DMS79 (cell line): ENCODE measurements at regions not wholly inside any gene's neighbourhood (a gene's known extent, or its start where the extent isn't known, plus 50 kb on each side); places are given as distances from the start of the nearest gene placed in this dataset.
"Not testable (repeated sequence)": the region's sequence is repeated elsewhere in the genome, so short reads cannot be mapped to it uniquely, and the experiment has no call there.

Experiments
- DNase-seq: peaks from one replicate; lab custom pipeline; 2025; lab: John Stamatoyannopoulos, UW

DNA sequence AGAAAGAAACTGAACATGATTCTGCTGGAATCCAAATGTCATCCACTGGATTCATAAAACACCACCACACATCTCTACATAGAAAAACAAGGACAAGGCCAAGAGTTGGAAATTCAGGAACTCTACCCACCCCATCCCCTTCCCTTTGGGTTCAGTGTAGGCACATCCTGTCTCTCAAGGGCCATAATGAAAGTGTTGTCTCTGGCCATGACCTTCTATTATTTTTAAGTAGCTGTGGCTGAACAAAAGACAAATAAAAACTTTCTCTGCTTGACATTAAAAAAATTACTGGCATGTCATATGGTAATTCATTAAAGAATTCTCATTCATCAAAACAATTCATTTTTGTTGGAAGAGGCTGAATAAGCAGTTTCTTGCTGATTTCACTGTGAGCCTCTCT lies 54.9 kb upstream of the ZBTB18 start:
- DNase-seq: no peak

DNA sequence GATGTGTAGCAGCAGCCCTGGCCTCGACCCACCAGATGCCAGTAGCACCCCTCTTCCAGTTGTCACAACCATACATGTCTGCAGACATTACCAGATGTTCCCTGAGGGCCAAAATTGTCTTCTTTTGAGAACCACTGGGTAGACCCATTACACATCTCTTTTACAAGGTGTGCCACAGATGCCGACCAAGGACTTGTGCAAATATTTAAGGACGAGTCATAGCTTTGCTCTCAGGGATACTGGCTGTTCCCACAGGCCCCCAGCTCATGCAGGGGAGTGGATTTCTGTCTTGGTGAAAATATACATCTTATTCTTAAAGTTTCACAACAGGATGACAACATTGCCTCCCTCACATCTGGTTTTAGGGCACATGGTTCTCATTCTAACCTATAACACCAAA lies 59.4 kb upstream of the ZBTB18 start:
- DNase-seq: no peak

DNA sequence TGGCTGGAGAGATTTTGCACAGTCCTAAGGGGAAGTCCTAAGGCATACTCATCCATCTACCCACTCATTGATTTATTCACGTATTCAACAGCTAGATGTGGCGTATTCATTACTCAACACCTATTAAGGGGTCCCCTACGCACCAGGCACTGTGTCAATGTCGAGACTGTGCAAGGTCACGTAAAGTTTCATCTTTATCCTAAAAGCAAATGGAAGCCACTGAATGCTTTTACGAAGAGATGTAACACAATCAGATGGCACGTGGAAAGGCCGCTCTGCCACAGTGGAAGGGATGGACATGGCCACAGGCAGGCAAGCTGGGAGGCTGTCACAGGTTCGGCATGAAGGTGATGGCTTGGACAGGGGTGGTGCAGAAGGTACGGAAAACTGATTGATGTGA lies 66.3 kb upstream of the ZBTB18 start:
- DNase-seq: no peak

DNA sequence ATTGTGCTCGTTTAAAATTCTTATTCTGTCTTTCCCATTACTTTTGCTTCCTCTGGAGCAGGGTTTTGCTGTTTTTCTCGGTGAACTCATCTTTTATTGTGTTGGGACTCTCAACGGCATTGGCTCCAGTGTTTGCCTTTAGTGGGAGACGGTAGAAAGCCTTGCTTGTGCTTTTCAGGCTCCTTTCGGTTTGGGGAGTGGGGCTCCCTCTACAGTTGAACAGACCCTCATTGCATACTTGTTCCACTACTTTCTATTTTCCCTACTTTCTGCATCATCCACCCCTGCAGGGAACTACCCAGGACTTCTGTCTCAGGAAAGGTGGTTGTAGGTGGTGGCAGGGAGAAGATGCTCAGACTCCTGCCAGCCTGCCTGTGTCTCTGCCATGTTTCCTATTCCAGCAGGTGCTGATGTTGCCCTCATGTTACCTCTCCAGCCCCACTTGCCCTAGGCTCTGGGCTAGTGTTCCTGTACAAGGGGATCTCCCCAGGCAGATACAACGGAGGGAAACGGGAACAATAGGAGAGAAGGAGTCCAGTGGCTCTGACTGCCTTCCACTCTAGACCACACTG lies 68.5 kb upstream of the ZBTB18 start:
- no peak for DNase-seq

DNA sequence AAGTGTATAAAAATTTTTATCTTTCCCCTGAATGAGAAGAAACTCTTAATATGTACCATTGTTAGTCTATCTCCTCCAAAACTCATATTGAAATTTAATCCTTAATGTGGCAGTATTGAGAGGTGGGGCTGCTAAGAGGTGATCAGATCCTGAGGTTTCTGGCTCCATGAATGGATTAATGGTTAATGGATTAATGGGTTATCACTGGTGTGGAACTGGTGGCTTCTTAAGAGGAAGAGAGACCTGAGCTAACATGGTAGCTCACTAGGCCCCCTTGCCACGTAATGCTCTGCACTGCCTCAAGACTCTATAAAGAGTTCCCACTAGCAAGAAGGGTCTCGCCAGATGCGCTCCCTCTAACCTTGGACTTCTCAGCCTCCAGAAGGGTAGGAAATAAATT lies 70.6 kb upstream of the ZBTB18 start:
- DNase-seq: no peak

DNA sequence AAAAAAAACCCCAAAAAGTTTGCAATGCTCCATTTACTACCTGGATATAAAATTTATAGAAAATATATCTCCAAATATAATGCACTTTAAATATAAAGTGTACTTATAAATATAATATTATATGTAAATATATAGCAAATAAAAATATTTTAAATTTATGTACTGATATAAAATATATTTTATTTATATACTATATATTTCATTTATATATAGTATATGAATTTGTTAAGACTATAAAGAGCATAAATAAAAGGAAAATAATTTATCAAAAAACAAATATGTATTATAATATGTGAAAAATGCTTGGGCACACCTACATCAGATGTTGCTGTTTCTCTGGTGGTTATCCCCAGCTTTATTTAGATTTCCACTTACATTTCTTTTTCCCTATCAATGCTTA lies 71.0 kb upstream of the ZBTB18 start:
- DNase-seq: no peak

DNA sequence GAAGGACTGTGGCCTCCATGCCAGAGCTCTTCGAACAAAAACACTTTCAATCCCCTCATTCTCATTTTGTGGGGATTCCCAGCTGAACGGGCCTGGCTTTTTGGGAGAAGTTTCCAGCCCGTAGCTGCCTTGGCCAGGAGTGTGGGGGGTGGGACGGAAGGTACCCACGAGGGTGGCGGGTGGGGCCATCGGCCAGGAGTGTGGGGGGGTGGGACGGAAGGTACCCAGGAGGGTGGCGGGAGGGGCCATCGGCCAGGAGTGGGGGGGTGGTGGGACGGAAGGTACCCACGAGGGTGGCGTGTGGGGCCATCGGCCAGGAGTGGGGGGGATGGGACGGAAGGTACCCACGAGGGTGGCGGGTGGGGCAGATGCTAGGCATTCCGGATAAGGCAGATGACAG lies 71.7 kb upstream of the ZBTB18 start:
- no peak for DNase-seq

DNA sequence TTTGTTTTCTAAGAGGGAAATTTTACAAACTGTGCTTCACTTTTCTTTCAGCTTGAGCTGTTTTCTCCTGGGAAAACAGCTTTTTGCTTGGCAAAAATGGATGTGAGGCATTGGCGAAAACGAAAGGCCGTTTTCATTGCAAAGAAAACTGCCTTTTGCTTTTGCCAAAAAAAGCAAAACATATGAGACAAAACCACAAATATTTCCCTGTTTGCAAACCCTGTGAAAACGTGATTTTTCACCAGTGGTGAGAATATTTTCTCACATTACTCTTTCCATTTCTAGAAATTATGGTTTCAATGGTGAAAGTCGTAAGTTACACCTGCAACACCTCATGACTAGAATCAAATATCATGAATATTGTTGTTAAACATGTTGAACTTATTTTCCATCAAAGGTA lies 74.0 kb upstream of the ZBTB18 start:
- no peak for DNase-seq

DNA sequence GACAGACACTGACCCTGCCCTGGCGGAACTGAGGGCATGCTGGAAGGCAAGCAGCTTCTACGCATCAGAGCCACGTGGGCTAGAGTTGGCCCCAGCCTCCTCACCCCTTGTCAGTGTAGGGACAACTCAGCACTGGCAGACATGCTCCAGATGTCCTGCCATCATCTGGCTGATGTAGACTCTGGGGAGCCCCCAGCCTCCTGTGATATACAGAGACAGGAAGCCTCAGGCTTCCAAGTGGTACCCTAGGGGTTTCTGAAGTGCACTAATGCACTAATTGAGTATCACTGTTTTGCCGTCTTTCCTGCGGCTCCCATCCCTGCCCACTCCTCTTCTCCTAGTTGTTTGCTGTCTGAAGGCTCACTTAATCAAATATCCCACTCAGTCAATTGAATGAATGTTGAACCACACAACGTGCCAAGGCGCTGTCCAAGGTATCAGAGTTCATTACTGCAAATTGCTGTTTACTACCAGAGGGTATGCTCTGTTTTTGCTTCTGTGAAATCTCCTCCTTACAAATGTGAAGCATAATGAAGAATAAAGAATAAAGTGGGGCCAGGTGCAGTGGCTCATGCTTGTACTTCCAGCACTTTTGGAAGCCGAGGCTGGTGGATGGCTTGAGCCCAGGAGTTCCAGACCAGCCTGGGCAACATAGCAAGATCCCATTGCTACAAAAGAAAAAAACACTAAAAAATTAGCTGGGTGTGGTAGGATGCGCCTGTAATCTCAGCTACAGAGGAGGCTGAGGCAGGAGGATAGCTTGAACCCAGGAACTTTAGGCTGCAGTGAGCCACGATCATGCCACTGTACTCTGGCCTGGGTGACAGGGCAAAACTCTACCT lies 76.4 kb upstream of the ZBTB18 start:
- DNase-seq: no peak

DNA sequence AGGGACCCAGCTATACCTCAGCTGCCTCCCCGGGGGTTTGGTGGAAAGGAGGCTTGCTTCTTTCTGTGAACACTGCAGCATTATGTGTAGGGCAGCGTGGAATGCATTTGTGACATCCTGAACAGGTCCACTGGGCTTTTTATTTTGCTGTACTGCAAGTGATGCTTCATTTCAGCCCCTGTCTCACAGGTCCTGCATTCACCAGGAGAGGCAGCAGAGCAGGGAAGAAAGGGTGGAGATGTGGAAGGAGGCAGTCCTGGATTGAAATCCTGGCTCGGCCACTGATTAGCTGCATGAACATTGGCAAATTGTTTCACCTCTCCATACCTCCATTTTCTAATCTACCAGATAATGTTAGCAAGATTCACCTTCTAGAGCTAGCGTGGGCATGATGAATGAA lies 77.9 kb upstream of the ZBTB18 start:
- no peak for DNase-seq

DNA sequence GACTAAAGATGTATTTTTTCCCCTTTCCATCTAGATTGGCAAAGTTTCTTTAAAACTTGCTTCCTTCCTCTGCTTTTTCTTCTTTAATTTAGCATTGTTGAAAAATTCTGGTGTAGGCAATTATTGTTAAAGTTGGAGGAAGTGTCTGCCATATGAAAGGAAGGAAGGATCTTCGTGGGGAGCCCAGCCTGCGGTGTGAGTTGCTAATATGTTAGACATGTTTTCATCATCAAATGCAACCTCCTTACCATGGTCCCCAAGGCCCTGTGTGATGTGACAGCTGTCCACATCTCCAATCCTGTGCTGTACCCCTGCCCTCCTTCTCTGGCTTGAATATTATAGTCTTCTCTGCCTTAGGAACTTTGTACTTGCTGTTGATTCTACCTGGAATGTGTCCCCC lies 81.0 kb upstream of the ZBTB18 start:
- DNase-seq: no peak

DNA sequence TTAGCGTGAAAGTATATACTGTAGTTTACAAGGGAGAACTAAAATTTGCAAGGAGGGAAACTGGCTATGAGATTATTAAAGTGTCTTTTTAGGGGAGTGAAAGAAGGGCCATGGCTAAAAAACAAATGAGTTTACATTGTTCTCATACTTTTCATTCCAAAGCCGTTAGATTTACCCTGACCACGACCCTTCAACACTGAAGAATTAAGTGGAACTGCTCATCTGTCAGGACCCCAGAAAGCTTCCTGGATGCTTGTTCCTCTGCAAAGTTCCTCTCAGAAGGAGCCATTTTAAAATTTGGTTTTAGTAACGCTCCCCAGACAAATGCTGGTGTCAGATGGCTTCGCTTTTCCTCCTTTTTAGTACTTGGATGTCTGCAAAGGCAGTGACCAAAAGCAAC lies 82.7 kb upstream of the ZBTB18 start:
- no peak for DNase-seq

DNA sequence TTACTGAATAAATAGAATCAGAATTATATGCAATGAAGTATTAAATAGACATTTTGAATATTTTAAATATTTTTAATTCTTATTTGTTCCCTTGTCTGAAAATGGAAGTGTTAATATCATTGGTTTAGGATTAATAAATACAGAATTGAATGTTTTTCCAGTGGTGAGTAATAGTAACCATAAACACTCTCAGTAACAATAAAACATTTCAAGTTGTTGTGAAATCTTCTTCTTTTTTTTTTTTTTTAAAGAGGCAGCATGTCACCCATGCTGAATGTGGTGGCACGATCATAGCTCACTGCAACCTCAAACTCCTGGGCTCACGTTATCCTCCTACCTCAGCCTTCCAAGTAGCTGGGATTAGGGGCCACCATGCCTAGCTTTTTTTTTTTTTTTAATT lies 86.2 kb upstream of the ZBTB18 start:
- DNase-seq: no peak

DNA sequence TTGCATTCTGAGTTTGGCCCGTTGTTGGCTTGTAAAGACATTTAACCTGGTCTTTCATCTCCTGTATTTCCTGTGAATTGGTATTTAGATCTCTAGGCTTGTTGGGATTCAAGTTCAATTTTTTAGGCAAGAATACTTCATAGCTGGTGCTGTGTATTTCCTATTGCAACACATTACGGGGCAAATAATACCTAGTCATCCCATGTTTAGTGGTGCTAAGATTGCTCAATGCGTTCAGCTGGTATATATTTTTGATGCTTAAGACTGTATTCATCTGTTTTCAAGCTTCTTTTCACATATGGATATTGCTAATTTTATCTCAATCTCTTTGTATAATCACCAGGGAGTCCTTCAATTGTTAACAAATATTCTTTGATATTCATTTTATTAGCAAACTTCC lies 87.5 kb upstream of the ZBTB18 start:
- no peak for DNase-seq

DNA sequence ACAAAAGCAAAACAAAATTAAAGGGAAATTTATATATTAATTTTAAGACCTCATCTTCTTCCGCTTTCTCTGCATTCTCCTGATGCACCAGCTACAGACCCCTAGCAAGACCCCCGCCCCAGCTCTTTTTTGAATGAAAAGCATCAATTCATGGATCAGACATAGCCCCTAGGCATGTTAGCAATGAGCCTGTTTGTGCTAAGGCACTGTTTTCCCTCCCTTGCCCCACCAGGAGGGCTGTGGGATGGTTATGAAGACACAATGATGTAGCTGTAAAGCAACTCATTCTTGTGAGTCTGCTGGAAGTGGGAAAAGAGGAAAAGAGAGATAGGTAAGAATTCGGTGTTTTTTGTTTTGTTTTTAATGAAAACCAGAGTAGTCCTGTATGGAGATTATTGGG lies 88.5 kb upstream of the ZBTB18 start:
- DNase-seq: no peak

DNA sequence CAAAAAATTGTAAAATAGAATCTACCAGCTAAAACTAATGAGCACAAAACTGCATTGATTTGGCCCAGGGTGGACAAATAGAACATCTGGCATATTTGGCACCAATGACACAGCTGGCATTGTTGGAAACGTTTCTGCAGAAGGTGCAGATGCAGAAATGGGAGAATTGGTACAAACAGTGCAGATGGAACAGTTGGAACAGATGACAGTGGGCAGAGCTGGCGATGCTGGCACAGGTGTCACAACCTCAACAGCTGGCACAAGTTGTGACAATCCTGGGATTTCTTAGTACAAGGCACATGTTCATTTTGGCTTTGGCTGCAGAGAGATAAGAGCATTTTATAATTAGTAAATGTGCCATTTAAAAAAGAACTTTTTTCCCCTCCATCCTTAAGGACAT lies 91.1 kb upstream of the ZBTB18 start:
- DNase-seq: no peak

DNA sequence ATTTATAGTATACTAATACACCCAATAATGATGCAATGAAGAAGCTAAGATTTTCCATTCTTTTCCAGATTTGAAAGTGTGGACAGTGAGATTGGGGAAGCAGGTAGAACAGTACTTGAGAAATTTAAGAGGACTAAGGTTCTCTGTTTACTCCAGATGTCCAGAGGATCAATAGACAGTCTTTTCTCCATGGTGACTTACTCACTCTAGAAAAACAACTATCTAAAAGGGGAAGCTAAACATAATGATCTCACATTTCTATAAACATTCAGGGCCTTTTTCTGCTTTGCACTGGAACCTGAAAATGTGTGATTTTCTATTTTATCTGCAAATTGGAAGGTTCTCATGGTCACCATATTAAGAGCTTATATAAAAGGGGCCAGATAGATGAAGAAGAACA lies 93.9 kb upstream of the ZBTB18 start:
- no peak for DNase-seq

DNA sequence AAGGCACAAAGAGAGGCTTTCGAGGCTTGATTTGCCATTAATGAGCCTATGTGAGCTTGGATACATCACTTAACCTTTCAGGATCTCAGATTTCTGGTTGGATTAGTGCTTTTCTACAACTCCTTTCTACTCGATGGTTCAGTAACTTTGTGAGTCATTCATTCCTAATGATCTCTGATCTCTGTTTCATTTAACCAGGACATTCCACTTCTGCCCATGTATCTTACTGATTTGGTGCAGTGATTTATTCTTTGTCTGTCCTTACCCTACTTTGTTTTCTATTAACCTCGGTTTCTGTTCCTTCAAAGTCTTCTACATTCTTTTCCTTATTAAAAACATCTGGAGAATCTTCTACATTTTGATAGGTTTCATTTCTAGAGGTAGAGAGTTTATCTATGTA lies 94.6 kb upstream of the ZBTB18 start:
- no peak for DNase-seq

DNA sequence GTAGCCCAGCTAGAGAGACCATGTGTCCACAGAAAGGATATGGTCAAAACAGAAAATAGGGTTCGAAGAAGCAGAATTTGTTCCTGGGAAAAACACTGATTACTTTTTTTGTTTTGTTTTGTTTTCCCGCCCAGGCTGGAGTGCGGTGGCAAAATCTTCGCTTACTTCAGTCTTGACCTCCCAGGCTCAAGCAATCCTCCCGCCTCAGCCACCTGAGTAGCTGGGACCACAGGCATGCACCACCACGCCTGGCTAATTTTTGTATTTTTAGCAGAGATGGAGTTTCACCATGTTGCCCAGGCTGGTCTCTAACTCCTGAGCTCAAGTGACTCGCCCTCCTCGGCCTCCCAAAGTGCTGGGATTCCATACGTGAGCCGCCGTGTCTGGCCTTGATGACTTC lies 99.9 kb upstream of the ZBTB18 start:
- DNase-seq: not testable (repeated sequence)

DNA sequence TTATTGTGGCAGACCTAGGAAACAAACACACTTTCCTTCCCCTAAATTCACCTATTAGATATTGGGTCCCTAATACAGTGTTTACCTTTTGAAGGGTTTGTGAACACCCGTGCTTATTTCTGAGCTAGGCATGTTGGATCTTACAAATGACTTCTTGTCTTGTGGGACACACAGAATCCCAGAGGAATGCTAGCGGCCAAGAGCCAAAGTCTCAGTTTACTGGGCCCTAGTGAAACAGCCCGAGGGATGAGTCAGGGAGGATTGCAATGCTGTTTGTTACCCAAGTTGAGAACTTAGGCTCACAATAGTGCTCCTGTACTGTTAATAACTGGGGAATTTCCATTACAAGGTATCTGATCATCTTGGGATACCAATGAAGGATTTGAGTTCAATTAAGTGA lies 100.1 kb upstream of the AKT3 start:
- DNase-seq: no peak

DNA sequence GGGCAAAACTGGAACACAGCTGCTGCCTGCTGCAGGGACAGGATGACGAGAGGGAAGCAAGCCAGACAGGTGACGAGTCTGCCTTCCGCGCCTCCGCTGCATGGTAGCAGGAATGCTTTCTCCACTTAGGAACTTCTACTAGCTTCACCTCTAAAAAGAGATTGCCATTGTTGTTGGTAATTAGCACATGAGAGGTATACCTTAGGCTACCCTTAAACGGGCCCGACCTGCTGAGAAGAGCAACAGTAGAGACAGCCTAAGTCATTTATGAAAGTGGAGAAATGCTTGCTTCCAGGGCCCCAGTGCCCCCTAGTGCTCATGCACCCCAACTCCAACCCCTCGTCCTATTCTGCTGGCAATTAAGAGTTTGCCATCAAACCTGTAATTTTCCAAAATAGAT lies 96.9 kb upstream of the AKT3 start:
- DNase-seq: no peak

DNA sequence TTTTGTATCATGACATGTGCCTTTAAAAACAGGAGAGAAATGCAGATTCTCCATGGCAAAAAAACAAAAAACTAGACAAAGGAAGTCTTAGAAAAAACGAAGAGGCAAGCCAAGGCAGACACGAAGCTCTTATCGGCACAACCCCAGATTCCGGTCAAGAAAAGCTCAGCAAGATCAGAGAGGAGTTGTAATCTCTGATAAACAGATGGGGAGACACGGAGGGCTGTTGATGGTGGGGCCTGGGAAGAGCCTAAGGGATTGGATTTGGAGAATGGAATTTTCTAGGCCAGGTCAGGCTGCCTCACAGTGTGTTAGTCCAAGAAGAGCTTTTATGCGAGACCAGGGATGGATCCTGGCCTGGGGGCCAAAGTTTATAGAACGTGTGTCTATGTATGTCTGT lies 96.2 kb upstream of the AKT3 start:
- DNase-seq: no peak

DNA sequence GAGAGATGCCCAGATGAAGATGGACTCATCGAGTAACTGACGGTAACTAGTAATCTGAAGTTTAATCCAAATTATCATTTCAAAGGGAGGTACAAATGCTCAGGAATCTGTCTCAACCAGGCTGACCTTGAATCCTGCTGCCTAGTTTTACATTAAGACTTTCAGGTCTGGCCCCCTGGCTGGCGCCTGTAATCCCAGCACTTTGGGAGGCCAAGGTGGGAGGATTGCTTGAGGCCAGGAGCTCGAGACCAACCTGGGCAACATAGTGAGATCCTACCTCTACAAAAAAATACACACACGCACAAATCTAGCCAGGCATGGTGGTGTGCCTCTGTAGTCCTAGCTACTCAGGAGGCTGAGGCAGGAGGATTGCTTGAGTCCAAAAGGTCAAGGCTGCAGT lies 95.7 kb upstream of the AKT3 start:
- DNase-seq: no peak
